H9 (cell line): ENCODE measurements at regions not wholly inside any gene's neighbourhood (a gene's known extent, or its start where the extent isn't known, plus 50 kb on each side); places are given as distances from the start of the nearest gene placed in this dataset.

Experiments used
- DNase-seq: peaks from one replicate; pipeline ENCODE4 v3.0.0-alpha.2; 2017
- H2AFZ ChIP-seq: one replicate; pipeline ENCODE4 v1.6.1; 2013; ENCODE audit warnings: mild to moderate bottlenecking, low read length, control low read depth, moderate library complexity
- H2AK5ac ChIP-seq: 2 replicates; pipeline ENCODE4 v1.6.1; 2013; ENCODE audit warnings: low read length, control low read depth, mixed read lengths; ENCODE audit not compliant: insufficient read length
- H2BK120ac ChIP-seq: one replicate; pipeline ENCODE4 v1.6.1; 2013; ENCODE audit warnings: low read depth, mild to moderate bottlenecking, low read length, control low read depth, inconsistent platforms; ENCODE audit not compliant: poor library complexity, severe bottlenecking
- H2BK12ac ChIP-seq: 2 replicates; pipeline ENCODE4 v1.6.1; 2013; ENCODE audit warnings: low read length, control low read depth, mixed read lengths, low read depth; ENCODE audit not compliant: insufficient read length
- H2BK15ac ChIP-seq: 2 replicates; pipeline ENCODE4 v1.6.1; 2013; ENCODE audit warnings: low read depth, low read length, control low read depth
- H2BK20ac ChIP-seq: one replicate; pipeline ENCODE4 v1.6.1; 2013; ENCODE audit warnings: low read depth, mild to moderate bottlenecking, low read length, control low read depth, inconsistent platforms; ENCODE audit not compliant: poor library complexity, severe bottlenecking
- H2BK5ac ChIP-seq: 2 replicates; pipeline ENCODE4 v1.6.1; 2013; ENCODE audit warnings: low read length, control low read depth, mixed read lengths; ENCODE audit not compliant: insufficient read length
- H3K14ac ChIP-seq: 2 replicates; pipeline ENCODE4 v1.6.1; 2013; ENCODE audit warnings: low read length, control low read depth; ENCODE audit not compliant: insufficient read depth
- H3K18ac ChIP-seq: 2 replicates; pipeline ENCODE4 v1.6.1; 2013; ENCODE audit warnings: low read depth, mild to moderate bottlenecking, mixed read lengths, low read length, control low read depth; ENCODE audit not compliant: insufficient read length
- H3K23ac ChIP-seq: 2 replicates; pipeline ENCODE4 v1.6.1; 2013; ENCODE audit warnings: low read length, control low read depth, mixed read lengths, low read depth; ENCODE audit not compliant: insufficient read length
- H3K23me2 ChIP-seq: 2 replicates; pipeline ENCODE4 v1.6.1; 2013; ENCODE audit warnings: low read depth, mild to moderate bottlenecking, mixed read lengths, low read length, control low read depth; ENCODE audit not compliant: insufficient read length, poor library complexity, severe bottlenecking
- H3K27ac ChIP-seq: 2 replicates; pipeline ENCODE4 v1.5.1; 2013; ENCODE audit warnings: low read length, control low read depth, mixed read lengths, low read depth; ENCODE audit not compliant: insufficient read length
- H3K27me3 ChIP-seq: 2 replicates; pipeline ENCODE4 v1.6.1; 2013; ENCODE audit warnings: low read length, control low read depth, inconsistent platforms; ENCODE audit not compliant: insufficient read depth
- H3K4ac ChIP-seq: 2 replicates; pipeline ENCODE4 v1.6.1; 2013; ENCODE audit warnings: low read depth, mild to moderate bottlenecking, control low read depth, inconsistent platforms, low read length, moderate library complexity
- H3K4me1 ChIP-seq: 2 replicates; pipeline ENCODE4 v1.6.1; 2013; ENCODE audit warnings: low read length, control low read depth, inconsistent platforms; ENCODE audit not compliant: insufficient read depth
- H3K4me2 ChIP-seq: 2 replicates; pipeline ENCODE4 v1.6.1; 2013; ENCODE audit warnings: low read length, control low read depth, mixed read lengths; ENCODE audit not compliant: insufficient read length, insufficient read depth
- H3K56ac ChIP-seq: 2 replicates; pipeline ENCODE4 v1.6.1; 2013; ENCODE audit warnings: low read depth, mild to moderate bottlenecking, mixed read lengths, low read length, control low read depth; ENCODE audit not compliant: insufficient read length
- H3K79me1 ChIP-seq: 2 replicates; pipeline ENCODE4 v1.6.1; 2013; ENCODE audit warnings: low read depth, mild to moderate bottlenecking, moderate library complexity, low read length, control low read depth, inconsistent platforms; ENCODE audit not compliant: insufficient read depth, poor library complexity, severe bottlenecking
- H3K79me2 ChIP-seq: 2 replicates; pipeline ENCODE4 v1.6.1; 2013; ENCODE audit warnings: low read length, control low read depth, inconsistent platforms; ENCODE audit not compliant: insufficient read depth
- H3K9ac ChIP-seq: 2 replicates; pipeline ENCODE4 v1.6.1; 2013; ENCODE audit warnings: low read length, control low read depth, mixed read lengths; ENCODE audit not compliant: insufficient read length; ENCODE audit errors: extremely low read depth
- H3K9me3 ChIP-seq: one replicate; pipeline ENCODE4 v1.6.1; 2013; ENCODE audit warnings: low read depth, low read length, inconsistent platforms; ENCODE audit not compliant: control insufficient read depth
- H3T11ph ChIP-seq: one replicate; pipeline ENCODE4 v1.6.1; 2013; ENCODE audit warnings: mild to moderate bottlenecking, low read length, control low read depth, inconsistent platforms
- H4K20me1 ChIP-seq: one replicate; pipeline ENCODE4 v1.6.1; 2013; ENCODE audit not compliant: control insufficient read depth, insufficient read length, insufficient read depth
- H4K5ac ChIP-seq: 2 replicates; pipeline ENCODE4 v1.6.1; 2013; ENCODE audit warnings: low read depth, mild to moderate bottlenecking, mixed read lengths, low read length, control low read depth; ENCODE audit not compliant: insufficient read length
- H4K8ac ChIP-seq: replicated peaks from 2 replicates; pipeline ENCODE4 v1.6.1; 2013; ENCODE audit warnings: low read length, control low read depth, mixed read lengths, low read depth; ENCODE audit not compliant: insufficient read length
- H4K91ac ChIP-seq: 2 replicates; pipeline ENCODE4 v1.6.1; 2013; ENCODE audit warnings: low read depth, mild to moderate bottlenecking, moderate library complexity, mixed read lengths, low read length, control low read depth; ENCODE audit not compliant: insufficient read length
- H3K27ac Mint-ChIP-seq, 3 experiments: 2 replicates in 2 of 3; 3 replicates in 1 of 3; pipeline ENCODE4 v1.8.0; 2020 to 2021; ENCODE audit warnings: mixed read lengths in 3 of 3, mild to moderate bottlenecking in 1 of 3, moderate library complexity in 1 of 3
- H3K27me3 Mint-ChIP-seq: 2 replicates; pipeline ENCODE4 v1.8.0; 2021; ENCODE audit warnings: low read depth, mild to moderate bottlenecking, moderate library complexity, mixed read lengths
- H3K36me3 Mint-ChIP-seq, 3 experiments: 2 replicates in 2 of 3; 3 replicates in 1 of 3; pipeline ENCODE4 v1.8.0; 2020 to 2021; ENCODE audit warnings: low read depth in 3 of 3, mixed read lengths in 3 of 3; ENCODE audit not compliant: insufficient read depth in 1 of 3
- H3K4me1 Mint-ChIP-seq, 2 experiments: 2 replicates each; pipeline ENCODE4 v1.8.0; 2020; ENCODE audit warnings: mixed read lengths in 2 of 2
- H3K4me3 Mint-ChIP-seq, 2 experiments: 2 replicates in 1 of 2; 3 replicates in 1 of 2; pipeline ENCODE4 v1.8.0; 2020 to 2021; ENCODE audit warnings: mild to moderate bottlenecking in 2 of 2, mixed read lengths in 2 of 2, moderate library complexity in 1 of 2
- H3K9me3 Mint-ChIP-seq, 2 experiments: 2 replicates in 1 of 2; 3 replicates in 1 of 2; pipeline ENCODE4 v1.8.0; 2020; ENCODE audit warnings: mild to moderate bottlenecking in 2 of 2, mixed read lengths in 2 of 2, moderate library complexity in 1 of 2
- CTCF ChIP-seq: fragments of 200-600 bp; sonication (generic); conservative IDR thresholded peaks from 3 replicates; pipeline ENCODE4 v1.8.0; 2021; ENCODE audit warnings: antibody characterized with exemption, mild to moderate bottlenecking
- WGBS: extraction: QIAGEN DNeasy Blood & Tissue Kit; methylation state at CpG from one replicate; pipeline ENCODE4 v1.1.7; 2013; ENCODE audit warnings: missing lambda C conversion rate, low lambda C conversion rate, mixed read lengths; ENCODE audit not compliant: insufficient read length; ENCODE audit errors: extremely low coverage; 5-methylcytosine and 5-hydroxymethylcytosine counted together

GRCh38 chr10:21261842-21262294, 263.6 kb downstream of the SKIDA1 start:
- Histone ChIP-seq H4K5ac (no peak overlapping the region), H4K8ac (no peak overlapping the region), H3K27ac (no peak overlapping the region), H2AK5ac (no peak overlapping the region), H3K23me2 (no peaks in the 10 kb centered on the region), H3K14ac (no peak overlapping the region), H3T11ph (no peak overlapping the region), H4K91ac (no peak overlapping the region), H2BK5ac (no peak overlapping the region), H3K9me3 (no peaks in the 10 kb centered on the region), H2AFZ (no peak overlapping the region), H3K23ac (no peak overlapping the region), H2BK120ac (no peak overlapping the region), H3K56ac (no peak overlapping the region), H3K79me2 (no peaks in the 10 kb centered on the region), H3K79me1 (no peaks in the 10 kb centered on the region), H2BK20ac (no peak overlapping the region), H2BK15ac (no peak overlapping the region), H3K4me2 (no peak overlapping the region), H2BK12ac (no peak overlapping the region), H4K20me1 (no peaks in the 10 kb centered on the region), H3K27me3 (no peaks in the 10 kb centered on the region), H3K4ac (no peak overlapping the region), H3K4me1 (peaks cover 7% of the 10 kb centered on the region; the same call in 1 of the 2 replicates), H3K18ac (no peak overlapping the region), H3K9ac (no peak overlapping the region)
- Mint-ChIP-seq H3K9me3 (peaks cover 3 to 4% of the 10 kb centered on the region in 2 experiments; a peak in 3 of 5 replicates), H3K27ac (peak overlapping the region in 1 of 3 experiments; percentile 32; a peak in 3 of 7 replicates), H3K4me1 (peaks cover 17 to 20% of the 10 kb centered on the region in 2 experiments), H3K36me3 (peaks cover 2 to 12% (median 10%) of the 10 kb centered on the region in 3 experiments; a peak in 5 of 7 replicates), H3K27me3 (no peaks in the 10 kb centered on the region), H3K4me3 (no peak overlapping the region)
- DNase-seq, result no peak
- WGBS, result no CpG with 5 or more reads among the region's 15 CpGs
- no peak for TF ChIP-seq CTCF
